ENCODE measurements at regions not wholly inside any gene's neighbourhood (a gene's known extent, or its start where the extent isn't known, plus 50 kb on each side); places are given as distances from the start of the nearest gene placed in this dataset.

GRCh38 chr3:116785226-116785625, 75.6 kb downstream of the TUSC7 start:
- TF ChIP-seq EZH2 (IDR thresholded peaks at IDR 0.05; ENCODE audit: insufficient read depth, poor library complexity, severe bottlenecking), result no peak
- TF ChIP-seq EZH2phosphoT487 (IDR thresholded peaks at IDR 0.05; ENCODE audit: insufficient read depth, low read depth), result no peak

Measured in GM23248 (cell line).